Esophagus squamous epithelium (tissue), 5 donors: ENCODE measurements at regions not wholly inside any gene's neighbourhood (a gene's known extent, or its start where the extent isn't known, plus 50 kb on each side); places are given as distances from the start of the nearest gene placed in this dataset.

Experiments used
- DNase-seq: peaks from one replicate; lab custom pipeline; 2025; lab: John Stamatoyannopoulos, UW
- H3K27ac ChIP-seq, 4 donors: fragments of 200-600 bp; sonication (generic); one replicate each; pipeline ENCODE4 v1.5.1; 2016 to 2019; ENCODE audit warnings: mild to moderate bottlenecking in 1 of 4
- H3K27me3 ChIP-seq, 4 donors: fragments of 200-600 bp; sonication (generic); 1 replicate in 3 of 4; 2 replicates in 1 of 4; pipeline versions ENCODE4 v1.5.1 to v1.6.0; 2017 to 2021; ENCODE audit warnings: antibody characterized with exemption in 1 of 4
- H3K36me3 ChIP-seq, 3 donors: fragments of 200-600 bp; sonication (generic); one replicate each; pipeline ENCODE4 v1.5.1; 2016 to 2019
- H3K4me1 ChIP-seq, 3 donors: fragments of 200-600 bp; sonication (generic); one replicate each; pipeline ENCODE4 v1.5.1; 2017 to 2019
- H3K4me3 ChIP-seq, 4 donors: fragments of 200-600 bp; sonication (generic); 1 replicate in 3 of 4; 2 replicates in 1 of 4; pipeline ENCODE4 v1.5.1; 2016 to 2019; ENCODE audit warnings: mild to moderate bottlenecking in 2 of 4, moderate library complexity in 1 of 4
- H3K9me3 ChIP-seq, 3 donors: fragments of 200-600 bp; sonication (generic); one replicate each; pipeline ENCODE4 v1.5.1; 2016 to 2019
- POLR2A ChIP-seq, 4 donors: fragments of 450-650 bp; IDR thresholded peaks; one replicate each; pipeline ENCODE4 v1.6.1; 2017; ENCODE audit warnings: antibody characterized with exemption in 4 of 4, mild to moderate bottlenecking in 4 of 4, moderate library complexity in 3 of 4
- WGBS, 2 donors: methylation state at CpG; one replicate each; pipeline ENCODE4 v1.1.5; 2018; 5-methylcytosine and 5-hydroxymethylcytosine counted together
- intact Hi-C: fragments of 100-400 bp; cut with DNase I; formaldehyde crosslinking; loops from one replicate; pipeline ENCODE4 v1.15.0; 2022
- TF ChIP-seq, protein P1 (sequence below), 6 experiments: fragments of 450-650 bp in 4 of 6; fragments of 200-600 bp in 2 of 6; sonication (generic) in 2 of 6; IDR thresholded peaks; one replicate each; pipeline ENCODE4 v1.5.1; 2016 to 2019; ENCODE audit warnings: antibody characterized with exemption in 6 of 6, mild to moderate bottlenecking in 4 of 6, moderate library complexity in 4 of 6
- donor health status: DM: yes; HTN: yes; CAD: no.

DNA sequence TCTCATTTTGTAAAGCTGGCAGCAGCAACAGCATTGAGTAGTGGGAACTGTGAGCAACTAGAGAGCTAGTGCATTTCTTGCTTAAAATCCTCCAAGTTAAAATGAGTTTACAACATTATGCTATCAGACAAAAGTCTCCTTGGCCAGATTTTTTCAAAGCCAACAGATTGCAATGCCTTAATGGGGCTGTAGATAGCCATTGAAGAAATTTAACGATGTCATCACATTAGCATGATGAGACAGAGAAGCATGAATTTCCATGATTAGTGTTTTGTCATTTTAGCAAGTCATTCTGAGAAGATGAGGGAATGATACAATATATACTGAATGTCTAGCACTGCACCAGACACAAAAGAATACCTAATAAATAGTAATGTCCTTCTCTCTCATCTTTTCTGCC, 307.5 kb upstream of the REG3G start:
- TF ChIP-seq POLR2A (IDR thresholded peaks at IDR 0.05), result no peak
- TF ChIP-seq, protein P1, sequence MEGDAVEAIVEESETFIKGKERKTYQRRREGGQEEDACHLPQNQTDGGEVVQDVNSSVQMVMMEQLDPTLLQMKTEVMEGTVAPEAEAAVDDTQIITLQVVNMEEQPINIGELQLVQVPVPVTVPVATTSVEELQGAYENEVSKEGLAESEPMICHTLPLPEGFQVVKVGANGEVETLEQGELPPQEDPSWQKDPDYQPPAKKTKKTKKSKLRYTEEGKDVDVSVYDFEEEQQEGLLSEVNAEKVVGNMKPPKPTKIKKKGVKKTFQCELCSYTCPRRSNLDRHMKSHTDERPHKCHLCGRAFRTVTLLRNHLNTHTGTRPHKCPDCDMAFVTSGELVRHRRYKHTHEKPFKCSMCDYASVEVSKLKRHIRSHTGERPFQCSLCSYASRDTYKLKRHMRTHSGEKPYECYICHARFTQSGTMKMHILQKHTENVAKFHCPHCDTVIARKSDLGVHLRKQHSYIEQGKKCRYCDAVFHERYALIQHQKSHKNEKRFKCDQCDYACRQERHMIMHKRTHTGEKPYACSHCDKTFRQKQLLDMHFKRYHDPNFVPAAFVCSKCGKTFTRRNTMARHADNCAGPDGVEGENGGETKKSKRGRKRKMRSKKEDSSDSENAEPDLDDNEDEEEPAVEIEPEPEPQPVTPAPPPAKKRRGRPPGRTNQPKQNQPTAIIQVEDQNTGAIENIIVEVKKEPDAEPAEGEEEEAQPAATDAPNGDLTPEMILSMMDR (IDR thresholded peaks at IDR 0.05), result no peak
- Histone ChIP-seq H3K27me3 (no peaks in the 10 kb centered on the region), H3K36me3 (no peaks in the 10 kb centered on the region), H3K9me3 (no peaks in the 10 kb centered on the region), H3K4me3 (no peak overlapping the region), H3K27ac (no peak overlapping the region), H3K4me1 (no peaks in the 10 kb centered on the region)
- 50 to 74% methylated on average over 1 of the region's 1 CpG for WGBS, 2 donors
- no peak for DNase-seq
- intact Hi-C loops, result no loop called here

DNA sequence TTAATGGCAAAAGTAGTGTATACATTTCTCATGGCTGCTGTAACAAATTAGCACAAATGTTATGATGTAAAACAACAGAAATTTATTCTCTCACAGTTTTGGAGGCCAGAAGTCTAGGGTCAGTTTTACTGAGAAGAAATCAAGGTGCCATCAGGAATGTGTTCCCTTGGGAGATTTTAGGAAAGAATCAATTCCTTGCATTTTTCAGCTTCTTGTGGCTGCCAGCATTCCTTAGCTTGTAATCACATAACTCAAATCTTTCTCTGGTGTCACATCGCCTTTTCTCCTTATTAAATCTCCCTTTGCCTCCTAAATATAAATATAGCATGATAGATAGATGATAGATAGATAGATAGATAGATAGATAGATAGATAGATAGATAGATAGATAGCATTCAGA, 307.0 kb upstream of the REG3G start:
- no peaks in the 10 kb centered on the region for H3K36me3 ChIP-seq
- 40 to 45% methylated on average over 1 of the region's 1 CpG for WGBS, 2 donors
- intact Hi-C loops, result no loop called here
- DNase-seq, result no peak
- H3K27me3 ChIP-seq, result no peaks in the 10 kb centered on the region
- H3K27ac ChIP-seq, result no peak overlapping the region
- no peaks in the 10 kb centered on the region for H3K9me3 ChIP-seq
- no peaks in the 10 kb centered on the region for H3K4me1 ChIP-seq
- TF ChIP-seq POLR2A (IDR thresholded peaks at IDR 0.05), result no peak
- TF ChIP-seq, protein P1 (IDR thresholded peaks at IDR 0.05), result no peak
- H3K4me3 ChIP-seq, result no peak overlapping the region

DNA sequence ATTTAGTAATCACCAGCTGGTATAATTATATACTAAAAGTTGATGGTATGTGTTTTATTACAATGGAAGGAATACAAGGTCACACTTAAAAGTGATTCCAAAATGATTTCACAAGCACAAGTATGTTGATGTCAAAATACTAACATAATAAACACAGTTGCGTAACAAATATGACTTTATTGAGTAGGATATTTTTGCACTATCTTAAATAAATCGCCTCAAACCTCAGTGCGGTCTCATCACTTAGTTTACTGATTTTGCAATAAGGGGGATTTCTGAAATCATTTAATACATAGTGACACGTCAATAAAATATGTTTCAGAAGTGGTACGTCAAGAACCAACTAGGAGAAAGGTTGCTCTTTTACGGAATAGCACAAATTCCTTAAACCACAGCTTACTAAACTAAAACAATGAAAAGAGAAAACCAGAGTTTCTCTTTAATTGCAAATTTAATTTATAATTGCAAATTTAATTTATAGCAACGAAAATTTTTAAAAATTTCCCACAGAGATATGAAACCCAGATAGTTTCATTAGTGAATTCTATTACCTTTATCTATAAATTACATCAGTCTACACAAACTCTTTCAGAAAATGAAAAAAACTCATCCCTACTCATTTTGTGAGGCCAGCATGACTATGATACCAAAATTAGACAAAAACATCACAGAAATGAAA, 304.0 kb upstream of the REG3G start:
- Histone ChIP-seq H3K27me3 (no peaks in the 10 kb centered on the region), H3K9me3 (no peaks in the 10 kb centered on the region), H3K36me3 (no peaks in the 10 kb centered on the region), H3K4me1 (no peaks in the 10 kb centered on the region), H3K4me3 (no peak overlapping the region), H3K27ac (no peak overlapping the region)
- intact Hi-C loops, result no loop called here
- DNase-seq, result no peak
- WGBS, 2 donors, result 77 to 80% methylated on average over 7 of the region's 7 CpGs
- TF ChIP-seq POLR2A (IDR thresholded peaks at IDR 0.05), result no peak
- TF ChIP-seq, protein P1 (IDR thresholded peaks at IDR 0.05), result no peak

DNA sequence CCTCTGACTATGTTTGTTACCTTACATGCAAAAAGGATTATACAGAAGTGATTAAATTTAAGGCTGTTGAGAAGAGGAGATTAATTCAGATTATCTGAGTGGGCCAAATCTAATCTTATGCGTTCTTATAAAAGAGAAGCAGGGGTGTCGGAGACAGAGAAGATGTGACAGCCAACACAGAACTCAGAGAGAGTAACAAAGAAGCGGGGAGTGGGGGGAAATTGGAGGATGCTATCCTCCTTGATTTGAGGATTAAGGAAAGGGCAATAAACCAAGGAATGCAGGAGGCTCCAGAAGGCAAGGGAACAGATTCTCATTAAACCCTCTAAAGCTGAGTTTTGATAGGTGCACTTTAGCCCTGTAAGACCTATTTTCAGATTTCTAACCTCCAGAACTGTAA, 291.3 kb upstream of the REG3G start:
- H3K27me3 ChIP-seq, result no peaks in the 10 kb centered on the region
- TF ChIP-seq POLR2A (IDR thresholded peaks at IDR 0.05), result no peak
- TF ChIP-seq, protein P1 (IDR thresholded peaks at IDR 0.05), result no peak
- intact Hi-C loops, result no loop called here
- WGBS, 2 donors, result 67 to 88% methylated on average over 3 of the region's 3 CpGs
- no peak overlapping the region for H3K4me3 ChIP-seq
- H3K9me3 ChIP-seq, result no peaks in the 10 kb centered on the region
- no peaks in the 10 kb centered on the region for H3K36me3 ChIP-seq
- H3K4me1 ChIP-seq, result no peaks in the 10 kb centered on the region
- no peak overlapping the region for H3K27ac ChIP-seq
- DNase-seq, result no peak

DNA sequence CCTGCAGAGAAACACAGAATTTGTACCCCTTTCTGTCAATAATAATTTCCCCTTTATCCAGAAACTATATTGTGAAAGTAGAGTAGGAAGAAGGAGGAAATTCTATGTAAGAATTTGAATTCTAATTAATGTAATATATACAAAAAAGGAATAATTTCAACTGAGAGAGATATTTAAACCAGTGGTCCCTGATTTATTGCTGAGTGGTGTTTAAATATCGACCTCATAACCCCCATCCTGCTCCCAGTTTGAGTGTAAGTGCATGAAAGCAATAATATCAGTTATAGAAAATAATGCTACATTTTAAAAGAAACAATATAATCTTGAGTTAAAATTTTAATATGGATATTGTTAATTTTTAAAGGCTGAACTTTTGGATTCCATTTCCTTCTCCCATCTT, 286.2 kb upstream of the REG3G start:
- H3K4me3 ChIP-seq, result no peak overlapping the region
- intact Hi-C loops, result no loop called here
- H3K4me1 ChIP-seq, result no peaks in the 10 kb centered on the region
- no peaks in the 10 kb centered on the region for H3K36me3 ChIP-seq
- no peaks in the 10 kb centered on the region for H3K9me3 ChIP-seq
- TF ChIP-seq, protein P1 (IDR thresholded peaks at IDR 0.05), result no peak
- TF ChIP-seq POLR2A (IDR thresholded peaks at IDR 0.05), result no peak
- no peak for DNase-seq
- H3K27me3 ChIP-seq, result no peaks in the 10 kb centered on the region
- no peak overlapping the region for H3K27ac ChIP-seq
- WGBS, 2 donors, result 18 to 24% methylated on average over 1 of the region's 1 CpG
